OCI-LY7 (cell line): ENCODE measurements at regions not wholly inside any gene's neighbourhood (a gene's known extent, or its start where the extent isn't known, plus 50 kb on each side); places are given as distances from the start of the nearest gene placed in this dataset.

Experiments used
- EZH2phosphoT487 ChIP-seq: fragments of 200-600 bp; sonication (generic); IDR thresholded peaks from 2 replicates; pipeline ENCODE4 v1.6.1; 2018; ENCODE audit warnings: low read depth, borderline replicate concordance, mild to moderate bottlenecking, mixed run types, antibody characterized with exemption, low read length, moderate library complexity, mixed read lengths
- TF ChIP-seq, protein P1 (sequence below): fragments of 200-600 bp; sonication (generic); conservative IDR thresholded peaks from 2 replicates; pipeline ENCODE4 v1.5.1; 2014; ENCODE audit warnings: mild to moderate bottlenecking, antibody characterized with exemption, low read length, moderate library complexity, mixed read lengths

DNA sequence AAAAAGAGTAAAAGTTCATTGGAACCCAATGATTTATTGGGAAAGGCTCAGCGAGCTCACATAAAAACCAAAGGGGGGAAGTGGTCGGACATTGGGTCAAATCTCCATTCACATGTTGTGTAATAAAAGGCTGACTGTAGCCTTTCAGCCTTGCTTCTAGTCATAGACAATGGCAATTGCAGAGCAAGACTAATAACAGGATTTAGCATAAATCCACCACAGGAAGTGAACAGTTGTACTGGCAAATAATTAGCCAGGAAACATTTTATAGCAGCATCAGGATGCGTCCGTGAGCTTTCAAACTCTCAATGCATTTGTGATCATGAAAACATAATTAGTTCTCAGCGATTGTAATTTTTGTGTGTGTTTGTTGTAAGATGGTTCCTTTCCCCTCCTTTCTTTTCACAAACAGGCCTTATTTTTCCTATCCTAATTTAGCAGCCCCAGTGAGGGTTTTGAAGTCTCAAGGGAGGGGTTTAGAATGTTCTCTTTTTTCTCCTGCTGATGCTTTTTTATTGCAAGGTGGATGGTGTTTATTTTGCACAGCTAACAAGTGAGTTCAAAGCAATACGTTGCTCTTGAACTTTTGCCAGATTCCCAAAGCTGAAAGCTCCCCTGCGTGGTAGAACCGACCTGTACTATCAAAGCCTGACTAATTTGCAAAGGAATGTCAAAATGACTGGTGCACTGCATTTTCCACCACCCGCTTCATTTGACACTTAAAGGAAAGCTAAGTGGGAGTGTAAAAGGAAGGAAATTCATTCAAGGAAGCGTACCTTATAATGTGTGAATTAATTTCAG is 105.6 kb downstream of the SPRY2 start:
- TF ChIP-seq, protein P1, sequence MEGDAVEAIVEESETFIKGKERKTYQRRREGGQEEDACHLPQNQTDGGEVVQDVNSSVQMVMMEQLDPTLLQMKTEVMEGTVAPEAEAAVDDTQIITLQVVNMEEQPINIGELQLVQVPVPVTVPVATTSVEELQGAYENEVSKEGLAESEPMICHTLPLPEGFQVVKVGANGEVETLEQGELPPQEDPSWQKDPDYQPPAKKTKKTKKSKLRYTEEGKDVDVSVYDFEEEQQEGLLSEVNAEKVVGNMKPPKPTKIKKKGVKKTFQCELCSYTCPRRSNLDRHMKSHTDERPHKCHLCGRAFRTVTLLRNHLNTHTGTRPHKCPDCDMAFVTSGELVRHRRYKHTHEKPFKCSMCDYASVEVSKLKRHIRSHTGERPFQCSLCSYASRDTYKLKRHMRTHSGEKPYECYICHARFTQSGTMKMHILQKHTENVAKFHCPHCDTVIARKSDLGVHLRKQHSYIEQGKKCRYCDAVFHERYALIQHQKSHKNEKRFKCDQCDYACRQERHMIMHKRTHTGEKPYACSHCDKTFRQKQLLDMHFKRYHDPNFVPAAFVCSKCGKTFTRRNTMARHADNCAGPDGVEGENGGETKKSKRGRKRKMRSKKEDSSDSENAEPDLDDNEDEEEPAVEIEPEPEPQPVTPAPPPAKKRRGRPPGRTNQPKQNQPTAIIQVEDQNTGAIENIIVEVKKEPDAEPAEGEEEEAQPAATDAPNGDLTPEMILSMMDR, result no peak
- no peak for TF ChIP-seq EZH2phosphoT487
